ENCODE measurements at regions not wholly inside any gene's neighbourhood (a gene's known extent, or its start where the extent isn't known, plus 50 kb on each side); places are given as distances from the start of the nearest gene placed in this dataset.

DNA sequence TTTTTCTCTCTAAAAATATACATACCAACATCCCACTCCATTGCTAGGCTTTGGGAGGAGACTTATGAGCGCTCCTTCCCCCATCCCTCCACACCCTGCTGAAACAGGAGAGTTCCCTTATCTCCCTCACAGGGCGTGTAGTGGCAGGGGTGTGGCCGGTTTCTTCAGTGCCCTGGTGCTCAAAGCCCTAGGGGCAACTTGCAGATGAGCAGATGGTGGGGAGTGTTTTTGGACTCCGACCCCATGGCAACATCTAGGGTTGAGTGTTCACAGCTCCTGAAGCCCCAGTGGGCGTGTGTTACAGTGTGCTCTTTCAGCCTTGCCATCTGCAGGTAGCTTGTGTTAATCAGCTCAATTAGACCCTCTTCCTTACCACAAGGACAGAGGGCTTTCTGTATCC lies 409.5 kb downstream of the MAT2B start:
- 0% methylated on average over 5 of the region's 5 CpGs for WGBS (ENCODE audit: insufficient coverage, insufficient replicate concordance, low lambda C conversion rate, missing lambda C conversion rate)
- DNase-seq (ENCODE audit: low read depth, low spot score), result peak; percentile 27
- Histone ChIP-seq H3K27ac (ENCODE audit: control insufficient read depth, insufficient read depth) (0 out of 2 replicates have a peak overlapping the region, but pooled peaks have one; percentile 61), H3K9ac (ENCODE audit: control insufficient read depth, insufficient read depth, low read length) (no peak overlapping the region), H3K79me2 (ENCODE audit: control insufficient read depth, insufficient read depth, low read length) (no peaks in the 10 kb centered on the region), H3K36me3 (ENCODE audit: control insufficient read depth in 2 of 2, insufficient read depth in 2 of 2, low read length in 1 of 2) (no peaks in the 10 kb centered on the region), H4K20me1 (ENCODE audit: control insufficient read depth, insufficient read depth) (no peaks in the 10 kb centered on the region), H3K4me1 (ENCODE audit: control insufficient read depth, insufficient read depth, low read length) (peaks cover 20% of the 10 kb centered on the region), H2AFZ (ENCODE audit: control insufficient read depth, low read depth, low read length) (no peak overlapping the region), H3K4me2 (ENCODE audit: control insufficient read depth, insufficient read depth) (peak overlapping the region; percentile 68; the same call in 1 of the 2 replicates), H3K9me3 (replicated peaks; ENCODE audit: control insufficient read depth, insufficient read depth, low read length) (no peaks in the 10 kb centered on the region; the same call in 2 of the 3 replicates), H3K4me3 (no peak overlapping the region), H3K27me3 (replicated peaks in 1 of 2; ENCODE audit: control insufficient read depth in 2 of 2, insufficient read depth in 2 of 2, low read length in 1 of 2) (no peaks in the 10 kb centered on the region)
- in situ Hi-C loops (cut with MboI) (no loop called here), intact Hi-C loops (cut with micrococcal nuclease; ENCODE audit: unreplicated experiment) (no loop called here)
- ChIA-PET CTCF (interaction anchor here (0.6 to 1.1 kb wide), 3 partner anchors 61 to 348 kb away, joined by 3 read pairs; no protein-coding TSS in a partner anchor), POLR2A (interaction anchor here (0.5 to 0.8 kb wide), 3 partner anchors 9 to 1304 kb away, joined by 3 read pairs; no protein-coding TSS in a partner anchor), RAD21 (ENCODE audit: unreplicated experiment) (interaction anchor here (1.2 to 2.0 kb wide), 3 partner anchors 26 to 98 kb away, joined by 3 to 5 read pairs (median 4); no protein-coding TSS in a partner anchor), SMC1A (ENCODE audit: uncharacterized antibody, unreplicated experiment) (interaction anchor here (0.9 to 3.4 kb wide), 8 partner anchors 8 to 60 kb away, joined by 3 to 15 read pairs (median 4); no protein-coding TSS in a partner anchor)
- BruUV-seq (replicated peaks), result no TSS peak
- peak; percentile 74 for ATAC-seq
- no peak for FAIRE-seq
- TF ChIP-seq, protein P1, sequence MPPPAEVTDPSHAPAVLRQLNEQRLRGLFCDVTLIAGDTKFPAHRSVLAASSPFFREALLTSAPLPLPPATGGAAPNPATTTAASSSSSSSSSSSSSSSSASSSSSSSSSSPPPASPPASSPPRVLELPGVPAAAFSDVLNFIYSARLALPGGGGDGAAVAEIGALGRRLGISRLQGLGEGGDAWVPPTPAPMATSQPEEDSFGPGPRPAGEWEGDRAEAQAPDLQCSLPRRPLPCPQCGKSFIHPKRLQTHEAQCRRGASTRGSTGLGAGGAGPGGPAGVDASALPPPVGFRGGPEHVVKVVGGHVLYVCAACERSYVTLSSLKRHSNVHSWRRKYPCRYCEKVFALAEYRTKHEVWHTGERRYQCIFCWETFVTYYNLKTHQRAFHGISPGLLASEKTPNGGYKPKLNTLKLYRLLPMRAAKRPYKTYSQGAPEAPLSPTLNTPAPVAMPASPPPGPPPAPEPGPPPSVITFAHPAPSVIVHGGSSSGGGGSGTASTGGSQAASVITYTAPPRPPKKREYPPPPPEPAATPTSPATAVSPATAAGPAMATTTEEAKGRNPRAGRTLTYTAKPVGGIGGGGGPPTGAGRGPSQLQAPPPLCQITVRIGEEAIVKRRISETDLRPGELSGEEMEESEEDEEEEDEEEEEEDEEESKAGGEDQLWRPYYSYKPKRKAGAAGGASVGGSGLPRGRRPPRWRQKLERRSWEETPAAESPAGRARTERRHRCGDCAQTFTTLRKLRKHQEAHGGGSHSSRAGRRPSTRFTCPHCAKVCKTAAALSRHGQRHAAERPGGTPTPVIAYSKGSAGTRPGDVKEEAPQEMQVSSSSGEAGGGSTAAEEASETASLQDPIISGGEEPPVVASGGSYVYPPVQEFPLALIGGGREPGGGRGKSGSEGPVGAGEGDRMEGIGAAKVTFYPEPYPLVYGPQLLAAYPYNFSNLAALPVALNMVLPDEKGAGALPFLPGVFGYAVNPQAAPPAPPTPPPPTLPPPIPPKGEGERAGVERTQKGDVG (CRISPR knock-in tag; IDR thresholded peaks at IDR 0.05), result no peak
- TF ChIP-seq, protein P2, sequence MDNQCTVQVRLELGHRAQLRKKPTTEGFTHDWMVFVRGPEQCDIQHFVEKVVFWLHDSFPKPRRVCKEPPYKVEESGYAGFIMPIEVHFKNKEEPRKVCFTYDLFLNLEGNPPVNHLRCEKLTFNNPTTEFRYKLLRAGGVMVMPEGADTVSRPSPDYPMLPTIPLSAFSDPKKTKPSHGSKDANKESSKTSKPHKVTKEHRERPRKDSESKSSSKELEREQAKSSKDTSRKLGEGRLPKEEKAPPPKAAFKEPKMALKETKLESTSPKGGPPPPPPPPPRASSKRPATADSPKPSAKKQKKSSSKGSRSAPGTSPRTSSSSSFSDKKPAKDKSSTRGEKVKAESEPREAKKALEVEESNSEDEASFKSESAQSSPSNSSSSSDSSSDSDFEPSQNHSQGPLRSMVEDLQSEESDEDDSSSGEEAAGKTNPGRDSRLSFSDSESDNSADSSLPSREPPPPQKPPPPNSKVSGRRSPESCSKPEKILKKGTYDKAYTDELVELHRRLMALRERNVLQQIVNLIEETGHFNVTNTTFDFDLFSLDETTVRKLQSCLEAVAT (IDR thresholded peaks at IDR 0.05), result no peak
- TF ChIP-seq MEF2B (IDR thresholded peaks at IDR 0.05; ENCODE audit: partially characterized antibody, poor library complexity, severe bottlenecking), result peak; percentile 16

Data from GM12878 (cell line).